Psoas muscle (tissue), 7 donors: ENCODE measurements at regions not wholly inside any gene's neighbourhood (a gene's known extent, or its start where the extent isn't known, plus 50 kb on each side); places are given as distances from the start of the nearest gene placed in this dataset.
"Not testable (repeated sequence)": the region's sequence is repeated elsewhere in the genome, so short reads cannot be mapped to it uniquely, and the experiment has no call there.

Source experiments
- ATAC-seq, 4 donors: fragments of 200-7000 bp; cut with Tn5 transposase; one replicate each; pipeline ENCODE4 v1.9.1; 2020; ENCODE audit warnings: moderate library complexity in 3 of 4, mild to moderate bottlenecking in 2 of 4
- DNase-seq, 2 donors: peaks; one replicate each; pipeline ENCODE4 v3.0.0-alpha.2; 2020
- H3K27ac ChIP-seq: fragments of 200-600 bp; one replicate; pipeline ENCODE4 v1.8.0; 2022
- H3K27me3 ChIP-seq, 3 donors: fragments of 200-600 bp in 1 of 3; one replicate each; pipeline versions ENCODE4 v1.6.1 to v1.8.0; 2013 to 2022; ENCODE audit warnings: low read length in 2 of 3, mild to moderate bottlenecking in 2 of 3, moderate library complexity in 1 of 3; ENCODE audit not compliant: insufficient read depth in 3 of 3
- H3K36me3 ChIP-seq, 2 donors: fragments of 200-600 bp in 1 of 2; one replicate each; pipeline versions ENCODE4 v1.6.1 to v1.8.0; 2013 to 2022; ENCODE audit warnings: low read depth in 1 of 2, mild to moderate bottlenecking in 1 of 2, moderate library complexity in 1 of 2; ENCODE audit not compliant: insufficient read depth in 1 of 2
- H3K4me1 ChIP-seq: fragments of 200-600 bp; one replicate; pipeline ENCODE4 v1.8.0; 2022
- H3K4me3 ChIP-seq: fragments of 200-600 bp; one replicate; pipeline ENCODE4 v1.8.0; 2022; ENCODE audit warnings: mild to moderate bottlenecking
- H3K9me3 ChIP-seq: fragments of 200-600 bp; one replicate; pipeline ENCODE4 v1.8.0; 2022
- WGBS, 3 donors: extraction: QIAGEN DNeasy Blood & Tissue Kit; methylation state at CpG; one replicate each; pipeline versions ENCODE4 v1.1.6 to v1.1.7; 2013; 5-methylcytosine and 5-hydroxymethylcytosine counted together
- intact Hi-C, 2 donors: fragments of 100-400 bp; cut with DNase I; formaldehyde crosslinking; loops; one replicate each; pipeline versions ENCODE4 v1.11.0 to v1.14.2; 2022
- TF ChIP-seq, protein P1 (sequence below): fragments of 200-600 bp; IDR thresholded peaks from one replicate; pipeline ENCODE4 v1.8.0; 2022; ENCODE audit warnings: antibody characterized with exemption
- donor health status: healthy with polysubstance abuse.
- donor health status: DM: no; HTN: no; CAD: no; lungs with moderate emphysema.
- donor health status: Bipolar disorder and iron deficiency.
- donor health status: healthy.
- donor health status: DM: yes; HTN: yes; CAD: no.
- donor health status: DM: no; HTN: no; CAD: no.
- donor health status: DM: yes; HTN: yes; CAD: no.

GRCh38 chr6:6484681-6485080 is 103.8 kb upstream of the LY86 start:
- no peaks in the 10 kb centered on the region for H3K36me3 ChIP-seq
- 69 to 76% (median 69%) methylated on average over 4 of the region's 4 CpGs for WGBS, 3 donors
- no peak for DNase-seq
- intact Hi-C loops, result no loop called here
- no peaks in the 10 kb centered on the region for H3K27me3 ChIP-seq
- H3K4me1 ChIP-seq, result no peaks in the 10 kb centered on the region
- TF ChIP-seq, protein P1, sequence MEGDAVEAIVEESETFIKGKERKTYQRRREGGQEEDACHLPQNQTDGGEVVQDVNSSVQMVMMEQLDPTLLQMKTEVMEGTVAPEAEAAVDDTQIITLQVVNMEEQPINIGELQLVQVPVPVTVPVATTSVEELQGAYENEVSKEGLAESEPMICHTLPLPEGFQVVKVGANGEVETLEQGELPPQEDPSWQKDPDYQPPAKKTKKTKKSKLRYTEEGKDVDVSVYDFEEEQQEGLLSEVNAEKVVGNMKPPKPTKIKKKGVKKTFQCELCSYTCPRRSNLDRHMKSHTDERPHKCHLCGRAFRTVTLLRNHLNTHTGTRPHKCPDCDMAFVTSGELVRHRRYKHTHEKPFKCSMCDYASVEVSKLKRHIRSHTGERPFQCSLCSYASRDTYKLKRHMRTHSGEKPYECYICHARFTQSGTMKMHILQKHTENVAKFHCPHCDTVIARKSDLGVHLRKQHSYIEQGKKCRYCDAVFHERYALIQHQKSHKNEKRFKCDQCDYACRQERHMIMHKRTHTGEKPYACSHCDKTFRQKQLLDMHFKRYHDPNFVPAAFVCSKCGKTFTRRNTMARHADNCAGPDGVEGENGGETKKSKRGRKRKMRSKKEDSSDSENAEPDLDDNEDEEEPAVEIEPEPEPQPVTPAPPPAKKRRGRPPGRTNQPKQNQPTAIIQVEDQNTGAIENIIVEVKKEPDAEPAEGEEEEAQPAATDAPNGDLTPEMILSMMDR, result no peak
- H3K9me3 ChIP-seq, result peaks cover 8% of the 10 kb centered on the region
- no peak overlapping the region for H3K27ac ChIP-seq
- no peak overlapping the region for H3K4me3 ChIP-seq
- ATAC-seq, result no peak

- 43 to 53% (median 50%) methylated on average over 3 of the region's 3 CpGs for WGBS, 3 donors
- TF ChIP-seq, protein P1, result no peak
- Histone ChIP-seq H3K4me3 (no peak overlapping the region), H3K4me1 (no peaks in the 10 kb centered on the region), H3K36me3 (no peaks in the 10 kb centered on the region), H3K27me3 (no peaks in the 10 kb centered on the region), H3K27ac (no peak overlapping the region), H3K9me3 (peaks cover 8% of the 10 kb centered on the region)
- intact Hi-C loops, result no loop called here
- no peak for ATAC-seq
- DNase-seq, result no peak
Observed at GRCh38 chr6:6486595-6486994, 101.9 kb upstream of the LY86 start.

GRCh38 chr6:6491761-6492160 is 96.8 kb upstream of the LY86 start:
- H3K27me3 ChIP-seq, result no peaks in the 10 kb centered on the region

DNA sequence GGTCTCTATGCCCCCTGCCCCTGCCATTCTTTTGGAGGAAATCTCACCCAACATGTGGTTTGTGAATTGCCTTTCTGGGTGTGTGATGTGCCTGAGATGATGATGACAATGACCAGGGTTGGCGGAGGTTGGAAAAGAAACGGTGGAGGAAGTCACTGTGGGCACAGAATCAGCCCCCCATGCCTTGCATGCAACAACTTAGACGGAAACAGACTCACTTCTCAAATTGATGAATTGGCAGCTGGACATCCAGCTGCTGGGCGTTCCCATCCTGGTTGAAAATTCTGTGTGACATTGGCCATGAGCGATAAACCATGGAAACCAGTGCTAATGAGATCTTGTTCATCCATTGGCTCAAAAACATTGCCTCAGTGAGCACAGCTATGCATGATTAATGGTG is 95.8 kb upstream of the LY86 start:
- TF ChIP-seq, protein P1, result no peak
- ATAC-seq (no peak), DNase-seq (no peak)
- H3K4me1 ChIP-seq, result no peaks in the 10 kb centered on the region
- H3K4me3 ChIP-seq, result no peak overlapping the region
- H3K9me3 ChIP-seq, result no peaks in the 10 kb centered on the region
- no peaks in the 10 kb centered on the region for H3K36me3 ChIP-seq
- WGBS, 3 donors, result 52 to 61% (median 53%) methylated on average over 5 of the region's 5 CpGs
- H3K27ac ChIP-seq, result no peak overlapping the region
- intact Hi-C loops, result no loop called here
- peaks cover 0 to 4% (median 0%) of the 10 kb centered on the region in 3 donors for H3K27me3 ChIP-seq

More at GRCh38 chr6:6491761-6492160, 96.8 kb upstream of the LY86 start:
- Histone ChIP-seq H3K4me3 (no peak overlapping the region), H3K4me1 (no peaks in the 10 kb centered on the region), H3K36me3 (no peaks in the 10 kb centered on the region), H3K9me3 (no peaks in the 10 kb centered on the region), H3K27ac (no peak overlapping the region)
- DNase-seq (no peak), ATAC-seq (no peak)
- TF ChIP-seq, protein P1, result no peak
- 60 to 78% (median 63%) methylated on average over 4 of the region's 4 CpGs for WGBS, 3 donors
- intact Hi-C loops, result no loop called here

DNA sequence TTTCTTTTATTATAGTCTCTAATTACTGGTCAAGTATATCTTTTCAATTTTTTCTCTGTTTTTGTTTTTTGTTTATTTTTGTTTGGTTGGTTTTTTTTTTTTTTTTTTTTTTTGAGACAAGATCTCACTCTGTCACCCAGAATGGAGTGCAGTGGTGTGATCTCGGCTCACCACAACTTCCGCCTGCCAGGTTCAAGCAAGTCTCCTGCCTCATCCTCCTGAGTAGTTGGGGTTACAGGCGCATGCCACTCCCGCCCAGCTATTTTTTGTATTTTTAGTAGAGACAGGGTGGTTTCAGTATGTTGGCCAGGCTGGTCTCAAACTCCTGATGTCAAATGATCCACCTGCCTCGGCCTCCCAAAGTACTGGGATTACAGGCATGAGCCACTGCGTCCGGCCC is 94.4 kb upstream of the LY86 start:
- H3K27me3 ChIP-seq, H3K36me3 ChIP-seq, DNase-seq, intact Hi-C loops, H3K4me1 ChIP-seq, H3K4me3 ChIP-seq, H3K9me3 ChIP-seq, ATAC-seq, H3K27ac ChIP-seq: not testable (repeated sequence)
- WGBS, 3 donors, result 90 to 96% (median 91%) methylated on average over 7 of the region's 7 CpGs
